OCI-LY7 (cell line): ENCODE measurements at regions not wholly inside any gene's neighbourhood (a gene's known extent, or its start where the extent isn't known, plus 50 kb on each side); places are given as distances from the start of the nearest gene placed in this dataset.

ENCODE experiments used
- CTCF ChIP-seq: fragments of 200-600 bp; sonication (generic); conservative IDR thresholded peaks from 2 replicates; pipeline ENCODE4 v1.5.1; 2014; ENCODE audit warnings: mild to moderate bottlenecking, antibody characterized with exemption, low read length, moderate library complexity, mixed read lengths
- EZH2phosphoT487 ChIP-seq: fragments of 200-600 bp; sonication (generic); IDR thresholded peaks from 2 replicates; pipeline ENCODE4 v1.6.1; 2018; ENCODE audit warnings: low read depth, borderline replicate concordance, mild to moderate bottlenecking, mixed run types, antibody characterized with exemption, low read length, moderate library complexity, mixed read lengths

- TF ChIP-seq CTCF: no peak
- no peak for TF ChIP-seq EZH2phosphoT487
Observed at GRCh38 chr1:181985281-181985680, 76.2 kb downstream of the ZNF648 start.
